ENCODE measurements at regions not wholly inside any gene's neighbourhood (a gene's known extent, or its start where the extent isn't known, plus 50 kb on each side); places are given as distances from the start of the nearest gene placed in this dataset.
"Not testable (repeated sequence)": the region's sequence is repeated elsewhere in the genome, so short reads cannot be mapped to it uniquely, and the experiment has no call there.

GRCh38 chr6:16947375-16948015 is 154.4 kb upstream of the STMND1 start:
- DNase-seq: peak; percentile 42

GRCh38 chr6:16944596-16944995 is 157.3 kb upstream of the STMND1 start:
- no peak for DNase-seq

GRCh38 chr6:16939839-16940238 is 162.0 kb upstream of the STMND1 start:
- no peak for DNase-seq

GRCh38 chr6:16939351-16939750 is 162.5 kb upstream of the STMND1 start:
- DNase-seq: no peak

- DNase-seq: no peak
Observed at GRCh38 chr6:16936893-16937292, 165.0 kb upstream of the STMND1 start.

- DNase-seq: no peak
Observed at GRCh38 chr6:16933961-16934360, 167.9 kb upstream of the STMND1 start.

- DNase-seq: no peak
Observed at GRCh38 chr6:16933532-16933931, 168.3 kb upstream of the STMND1 start.

GRCh38 chr6:16932920-16933319 is 168.9 kb upstream of the STMND1 start:
- no peak for DNase-seq

GRCh38 chr6:16931079-16931478 is 169.8 kb upstream of the ATXN1 start:
- not testable (repeated sequence) for DNase-seq

GRCh38 chr6:16930432-16930831 is 169.2 kb upstream of the ATXN1 start:
- DNase-seq: no peak

- DNase-seq: no peak
Observed at GRCh38 chr6:16929809-16930208, 168.5 kb upstream of the ATXN1 start.

- DNase-seq: no peak
Observed at GRCh38 chr6:16928387-16928786, 167.1 kb upstream of the ATXN1 start.

- no peak for DNase-seq
Observed at GRCh38 chr6:16927205-16927604, 165.9 kb upstream of the ATXN1 start.

GRCh38 chr6:16925461-16925860 is 164.2 kb upstream of the ATXN1 start:
- DNase-seq: no peak

GRCh38 chr6:16922282-16922681 is 161.0 kb upstream of the ATXN1 start:
- DNase-seq: no peak

GRCh38 chr6:16921399-16922110 is 160.3 kb upstream of the ATXN1 start:
- DNase-seq: no peak

- no peak for DNase-seq
Observed at GRCh38 chr6:16918586-16918985, 157.3 kb upstream of the ATXN1 start.

- no peak for DNase-seq
Observed at GRCh38 chr6:16914184-16914583, 152.9 kb upstream of the ATXN1 start.

- DNase-seq: no peak
Observed at GRCh38 chr6:16912756-16913155, 151.5 kb upstream of the ATXN1 start.

- no peak for DNase-seq
Observed at GRCh38 chr6:16911088-16911487, 149.8 kb upstream of the ATXN1 start.

GRCh38 chr6:16909658-16910360 is 148.5 kb upstream of the ATXN1 start:
- DNase-seq: no peak

GRCh38 chr6:16907991-16908390 is 146.7 kb upstream of the ATXN1 start:
- DNase-seq: no peak

GRCh38 chr6:16904957-16905356 is 143.7 kb upstream of the ATXN1 start:
- no peak for DNase-seq

GRCh38 chr6:16903470-16903869 is 142.2 kb upstream of the ATXN1 start:
- DNase-seq: no peak
